HG03432 (cell line): ENCODE measurements at regions not wholly inside any gene's neighbourhood (a gene's known extent, or its start where the extent isn't known, plus 50 kb on each side); places are given as distances from the start of the nearest gene placed in this dataset.

Experiments used
- ATAC-seq: cut with Tn5 transposase; IDR thresholded peaks from one replicate; pipeline ENCODE4 v1.9.1; 2021; ENCODE audit warnings: mild to moderate bottlenecking, moderate library complexity; ENCODE audit not compliant: unreplicated experiment

DNA sequence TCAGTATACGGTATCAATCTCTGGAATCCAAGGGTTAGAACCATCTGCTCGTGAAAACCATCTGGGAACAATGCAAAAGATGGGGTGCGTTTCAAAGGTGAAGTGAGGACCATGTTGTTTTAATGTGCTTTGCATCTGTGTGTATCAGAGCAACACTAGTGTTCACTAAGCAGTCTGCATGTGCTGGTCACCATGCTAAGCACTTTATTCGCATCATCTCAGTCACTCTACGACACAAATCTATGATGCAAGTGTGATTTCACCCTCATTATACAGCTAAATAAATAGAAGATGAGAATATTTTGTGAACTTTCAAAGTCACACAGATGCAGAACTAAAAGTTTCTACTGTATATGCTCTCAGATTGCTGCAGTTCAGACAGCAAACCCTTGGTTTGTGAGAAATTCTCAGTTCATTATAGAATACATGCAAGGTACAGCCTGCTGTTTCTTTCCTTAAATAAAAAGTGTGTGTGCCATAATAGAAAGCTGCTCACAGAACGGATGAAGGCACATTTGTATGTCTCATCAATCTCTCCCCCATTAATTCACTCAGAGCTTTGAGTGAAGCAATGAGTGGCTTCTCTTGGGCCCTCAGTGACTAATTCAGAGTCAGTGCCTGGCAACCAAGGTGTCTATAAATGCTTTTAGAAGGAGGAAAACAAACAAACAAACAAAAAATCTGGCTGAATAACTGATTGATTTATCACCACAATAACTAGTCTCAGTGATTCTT is 652.8 kb upstream of the SOX11 start:
- ATAC-seq: no peak

DNA sequence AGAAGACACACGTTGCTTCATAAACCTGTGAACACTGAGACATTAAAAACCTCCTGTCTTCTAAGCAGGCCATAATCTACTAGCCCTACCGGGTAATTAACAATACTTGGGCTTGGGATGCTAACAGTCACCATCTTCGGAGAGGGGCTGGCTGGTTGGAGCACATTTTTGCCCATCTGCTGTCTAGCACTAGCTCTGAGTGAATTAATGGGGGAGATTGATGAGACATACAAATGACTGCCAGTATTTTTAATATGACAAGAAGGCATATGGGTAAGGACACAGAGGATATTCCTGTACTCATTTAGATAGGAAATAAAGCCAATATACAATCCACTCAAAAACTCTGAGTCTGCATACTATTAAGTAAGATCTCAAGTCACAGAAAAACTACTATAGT is 651.6 kb upstream of the SOX11 start:
- ATAC-seq: no peak

DNA sequence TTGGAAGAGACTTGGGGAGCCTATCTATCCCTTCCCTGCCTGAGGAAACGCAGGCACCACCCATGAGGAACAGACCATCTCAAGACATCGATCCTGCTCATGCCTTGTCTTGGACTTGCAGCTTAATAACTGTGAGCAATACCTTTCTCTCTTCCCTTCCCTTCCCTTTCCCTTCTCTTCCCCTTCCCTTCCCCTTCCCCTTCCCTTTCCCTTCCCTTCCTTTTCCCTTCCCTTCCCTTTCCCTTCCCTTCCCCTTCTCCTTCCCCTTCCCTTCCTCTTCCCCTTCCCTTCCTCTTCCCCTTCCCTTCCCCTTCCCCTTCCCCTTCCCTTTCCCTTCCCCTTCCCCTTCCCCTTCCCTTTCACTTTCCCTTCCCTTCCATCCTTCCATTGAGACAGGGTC is 650.7 kb upstream of the SOX11 start:
- no peak for ATAC-seq

DNA sequence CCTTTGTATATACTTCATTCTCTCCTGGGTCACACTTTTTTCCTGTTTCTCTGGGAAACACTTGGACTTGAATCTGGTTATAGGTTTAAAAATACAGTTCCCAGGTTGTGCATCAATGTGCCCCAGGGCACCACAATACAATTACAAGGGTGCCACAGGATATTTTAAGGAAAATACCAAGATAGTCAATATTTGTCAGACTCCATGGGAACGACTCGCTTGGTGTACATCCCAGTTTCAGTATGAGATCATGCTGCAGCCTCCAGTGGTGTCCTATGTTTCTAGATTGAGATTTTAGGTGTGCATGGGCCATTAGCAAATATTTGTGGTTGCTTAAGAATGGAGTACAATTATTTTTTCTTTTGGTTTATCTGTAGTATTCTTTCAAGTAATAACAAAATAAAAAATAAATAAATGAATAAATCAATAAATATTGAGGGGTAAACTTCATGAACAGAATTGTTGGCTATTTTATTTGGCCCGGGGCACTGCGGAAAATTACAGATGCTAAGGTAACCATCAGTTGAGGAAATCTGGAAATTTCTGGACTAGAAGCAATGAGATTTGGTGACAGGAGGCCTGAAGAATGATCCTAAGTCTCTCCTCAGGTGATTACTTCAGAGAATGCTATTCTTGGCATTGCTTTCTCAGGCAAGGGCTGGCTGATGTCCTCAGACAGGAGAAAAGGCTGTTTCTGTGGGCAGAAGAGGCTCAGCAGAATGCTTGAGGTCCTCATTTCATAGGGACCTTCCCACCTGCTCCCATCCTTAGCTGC is 649.3 kb upstream of the SOX11 start:
- no peak for ATAC-seq

GRCh38 chr2:5051300-5051699 is 640.9 kb upstream of the SOX11 start:
- no peak for ATAC-seq

DNA sequence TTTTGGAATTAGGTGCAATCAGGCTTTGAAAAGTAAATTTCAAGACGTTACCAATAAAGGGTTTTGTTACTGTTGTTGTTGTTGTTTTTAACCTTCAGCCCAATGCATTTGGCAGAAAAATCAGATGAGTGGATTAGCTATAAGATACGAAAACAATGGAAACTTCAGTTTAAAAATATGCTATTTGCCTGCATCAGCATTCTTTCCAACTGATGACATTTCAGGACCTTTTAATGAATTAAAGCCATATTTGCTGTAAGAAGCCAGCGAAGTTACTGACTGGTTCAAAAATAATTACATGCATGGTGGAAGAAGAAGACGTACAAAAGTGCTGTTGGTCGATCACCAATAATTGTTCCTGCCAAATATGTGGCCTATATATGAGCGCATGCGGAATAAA is 639.3 kb upstream of the SOX11 start:
- no peak for ATAC-seq

DNA sequence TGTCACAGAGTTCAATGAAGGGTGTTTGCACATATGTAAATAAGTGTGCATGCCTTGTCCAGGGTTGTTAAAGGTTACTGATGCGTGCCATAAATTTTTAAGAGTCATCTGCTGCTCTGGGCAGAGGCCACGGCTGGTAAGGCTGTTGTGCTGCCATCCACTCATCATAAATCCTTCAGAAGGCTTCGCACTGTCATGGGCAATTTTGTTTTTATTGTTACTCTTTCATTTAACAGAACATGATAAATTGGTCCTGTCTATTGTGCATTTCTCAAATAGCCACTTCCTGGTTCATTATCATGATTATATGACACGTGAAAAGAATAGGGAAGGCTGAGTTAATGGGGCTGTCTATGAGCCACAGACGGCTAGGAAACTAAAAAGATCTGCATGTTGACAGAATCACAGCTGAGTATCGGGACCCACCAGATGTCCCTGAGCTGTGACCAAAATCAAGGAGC is 634.3 kb upstream of the SOX11 start:
- ATAC-seq: no peak

DNA sequence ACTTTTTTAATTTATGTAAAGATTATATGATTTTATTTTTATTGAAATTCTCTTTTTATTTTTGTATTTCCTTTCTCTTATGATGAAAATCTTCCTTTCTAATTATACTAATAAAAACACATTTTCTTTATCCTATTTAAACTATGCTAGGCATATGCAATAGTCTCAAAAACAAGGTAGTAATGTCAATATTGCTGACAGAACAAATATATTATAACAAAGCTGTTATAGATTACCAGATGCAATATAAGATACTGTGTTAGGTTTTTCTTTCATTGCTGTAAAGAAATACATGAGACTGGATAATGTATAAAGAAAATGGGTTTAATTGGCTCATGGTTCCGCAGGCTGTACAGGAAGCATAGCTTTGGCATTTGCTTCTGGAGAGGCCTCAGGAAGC is 631.2 kb upstream of the SOX11 start:
- ATAC-seq: no peak

GRCh38 chr2:5064687-5065086 is 627.5 kb upstream of the SOX11 start:
- no peak for ATAC-seq

- ATAC-seq: no peak
Observed at GRCh38 chr2:5067816-5068215, 624.4 kb upstream of the SOX11 start.

DNA sequence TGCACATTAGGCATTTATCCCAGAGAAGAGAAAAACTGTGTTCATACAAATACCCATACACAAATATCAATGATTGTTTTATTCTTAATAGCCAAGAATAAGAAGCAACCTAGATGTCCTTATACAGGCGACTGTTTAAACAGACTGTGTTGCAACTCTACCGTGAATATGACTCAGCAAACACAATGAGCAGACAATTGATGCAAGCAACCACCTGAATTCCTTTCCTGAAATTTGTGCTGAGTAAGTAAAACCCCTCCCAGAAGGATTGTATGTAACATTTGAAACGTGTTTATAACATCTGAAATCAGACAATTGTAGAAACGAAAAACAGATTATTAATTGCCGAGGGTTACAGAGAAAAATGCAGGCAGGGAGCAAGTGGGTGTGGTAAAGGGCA is 621.9 kb upstream of the SOX11 start:
- no peak for ATAC-seq

- no peak for ATAC-seq
Observed at GRCh38 chr2:5074733-5075132, 617.5 kb upstream of the SOX11 start.

- no peak for ATAC-seq
Observed at GRCh38 chr2:5076599-5076998, 615.6 kb upstream of the SOX11 start.

DNA sequence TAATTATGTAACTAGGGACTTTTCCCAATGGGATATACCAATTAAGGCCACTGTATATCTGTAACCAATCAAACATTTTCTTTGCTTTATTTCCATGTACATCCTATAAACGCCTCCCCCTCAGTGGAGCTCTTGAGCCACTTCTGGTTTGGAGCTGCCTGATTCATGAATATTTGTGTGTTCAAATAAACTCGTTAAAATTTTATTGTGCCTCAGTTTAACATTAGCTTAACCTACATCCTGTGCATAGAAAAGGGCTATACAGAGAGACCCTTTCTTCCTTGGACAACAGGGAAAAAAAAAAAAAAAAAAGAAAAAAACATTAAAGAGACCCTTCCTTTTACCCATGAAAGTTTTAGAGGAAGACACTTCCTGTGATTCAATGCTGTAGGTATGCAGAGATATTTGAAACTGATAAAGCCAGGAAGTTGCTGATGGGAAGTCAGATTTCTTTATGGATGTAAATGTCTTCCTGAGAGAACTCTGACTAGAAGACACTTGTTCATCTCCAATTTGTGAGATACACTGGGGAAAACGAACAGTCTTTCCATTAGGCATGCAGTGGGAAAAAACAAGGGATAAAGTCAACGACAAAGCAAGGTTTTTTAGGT is 614.6 kb upstream of the SOX11 start:
- ATAC-seq: no peak

DNA sequence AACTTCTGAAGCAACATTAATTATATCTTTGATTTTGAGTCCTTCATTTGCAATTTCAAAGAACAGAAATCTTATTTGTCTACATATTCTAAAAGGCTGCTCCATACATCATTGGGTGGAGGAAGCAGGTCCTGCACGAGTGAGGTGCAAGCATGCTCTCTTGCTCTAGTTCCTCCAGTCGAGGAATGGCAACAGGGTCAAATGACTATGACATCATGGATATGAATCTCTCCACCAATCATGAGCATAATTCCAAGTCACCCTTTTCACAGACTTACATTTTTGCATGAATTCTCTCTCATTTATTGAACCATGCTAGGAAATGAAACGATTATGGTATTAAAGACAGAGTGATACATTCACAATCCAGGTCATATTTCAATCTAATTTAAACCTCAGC is 608.8 kb upstream of the SOX11 start:
- ATAC-seq: no peak

DNA sequence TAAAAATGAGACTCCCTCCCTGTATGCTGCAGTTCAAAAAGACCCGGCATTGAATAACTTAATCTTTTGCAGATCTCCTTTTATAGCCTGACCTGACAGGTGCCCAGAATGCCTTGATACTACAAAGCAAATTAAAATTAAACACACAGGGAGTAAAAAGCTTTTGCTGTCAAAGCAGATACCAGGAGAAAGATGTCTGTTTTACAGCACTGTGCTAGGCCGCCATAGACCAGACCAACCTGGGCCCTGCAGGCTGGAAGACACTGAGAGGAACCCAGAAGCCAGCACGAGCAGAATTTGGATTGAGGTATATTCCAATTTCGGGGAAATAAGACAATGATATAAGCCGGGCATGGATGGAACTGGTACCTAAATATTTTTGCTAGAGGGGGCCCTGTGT is 602.8 kb upstream of the SOX11 start:
- no peak for ATAC-seq

DNA sequence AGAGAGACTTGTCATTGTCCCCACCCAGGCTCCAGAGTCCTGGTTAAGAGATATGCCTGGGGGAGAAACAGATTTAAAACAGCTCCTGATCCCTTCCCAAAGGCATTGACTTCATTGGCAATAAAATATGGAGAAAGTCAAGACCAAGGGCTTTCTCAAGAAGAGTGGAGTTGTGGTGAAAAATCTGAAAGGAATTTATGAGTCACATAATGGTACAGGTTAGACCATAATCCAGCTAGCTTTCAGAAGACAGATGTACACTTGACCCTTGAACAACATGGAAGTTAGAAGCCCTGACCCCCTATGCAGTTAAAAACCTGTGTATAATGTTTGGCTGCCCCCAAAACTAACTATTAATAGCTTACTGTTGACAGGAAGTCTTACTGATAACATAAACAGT is 599.1 kb upstream of the SOX11 start:
- ATAC-seq: no peak

DNA sequence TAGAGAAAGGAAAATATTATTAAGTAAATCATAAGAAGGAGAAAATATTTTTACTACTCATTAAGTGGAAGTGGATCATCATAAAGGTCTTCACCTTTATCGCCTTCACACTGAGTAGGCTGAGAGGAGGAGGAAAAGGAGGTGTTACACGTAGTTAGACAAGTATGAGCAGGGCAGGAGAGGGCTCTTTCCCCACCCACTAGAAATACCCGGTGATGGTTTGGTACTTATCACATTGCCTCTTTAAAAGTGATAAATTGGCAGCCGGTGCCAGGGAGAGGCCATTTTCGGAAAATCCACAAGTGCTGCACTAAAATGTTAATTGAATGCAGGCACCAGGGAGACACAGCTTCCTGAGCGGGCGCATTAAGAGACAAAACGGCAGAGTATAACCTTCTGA is 598.7 kb upstream of the SOX11 start:
- ATAC-seq: no peak

GRCh38 chr2:5094192-5094591 is 598.0 kb upstream of the SOX11 start:
- no peak for ATAC-seq

GRCh38 chr2:5098286-5098685 is 593.9 kb upstream of the SOX11 start:
- ATAC-seq: no peak

DNA sequence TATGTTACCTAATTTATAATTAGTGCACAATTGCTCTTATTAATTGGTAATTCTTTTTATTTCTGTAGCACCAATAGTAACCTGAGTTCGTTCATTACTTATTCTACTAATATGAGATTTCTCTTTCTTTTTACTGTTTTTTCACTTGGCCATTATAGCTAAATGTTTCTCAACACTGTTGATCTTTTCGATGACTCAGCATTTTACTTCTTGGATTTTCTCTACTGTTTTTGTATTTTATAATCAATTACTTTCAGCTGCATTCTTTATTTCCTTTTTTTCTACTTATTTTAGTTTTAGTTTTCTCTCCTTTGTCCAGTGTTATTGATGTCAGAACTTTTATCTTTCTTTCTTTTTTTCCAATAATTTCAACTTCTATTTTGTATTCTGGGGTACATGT is 589.4 kb upstream of the SOX11 start:
- no peak for ATAC-seq

GRCh38 chr2:5111581-5111980 is 580.6 kb upstream of the SOX11 start:
- no peak for ATAC-seq
